Renal cortex interstitium (tissue), 11 donors: ENCODE measurements at regions not wholly inside any gene's neighbourhood (a gene's known extent, or its start where the extent isn't known, plus 50 kb on each side); places are given as distances from the start of the nearest gene placed in this dataset.
"Not testable (repeated sequence)": the region's sequence is repeated elsewhere in the genome, so short reads cannot be mapped to it uniquely, and the experiment has no call there.

Experiments used
- DNase-seq, 11 donors: peaks; one replicate each; pipeline ENCODE4 v3.0.0-alpha.2; 2013; ENCODE audit warnings: low read depth in 9 of 11, low spot score in 4 of 11; ENCODE audit errors: extremely low read depth in 1 of 11

DNA sequence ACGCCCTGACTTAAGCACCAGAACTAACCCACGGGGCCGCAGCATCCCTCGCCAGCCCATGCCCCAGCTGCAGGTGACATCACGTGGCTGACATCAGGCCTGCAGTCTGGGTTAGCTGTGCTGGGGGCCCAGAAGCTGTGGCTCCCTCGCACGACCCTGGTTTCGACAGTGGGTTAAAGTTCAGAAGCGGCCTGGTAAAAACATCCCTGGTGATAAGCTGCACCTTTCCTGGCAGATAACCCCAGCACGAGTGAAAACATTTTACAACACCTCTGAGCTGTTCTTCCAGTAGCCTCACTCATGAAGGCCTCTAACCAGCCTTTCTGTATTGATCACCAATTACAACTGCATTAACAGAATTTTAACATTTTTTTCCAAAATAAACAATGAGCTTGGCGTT lies 136.4 kb upstream of the RREB1 start:
- no peak for DNase-seq

DNA sequence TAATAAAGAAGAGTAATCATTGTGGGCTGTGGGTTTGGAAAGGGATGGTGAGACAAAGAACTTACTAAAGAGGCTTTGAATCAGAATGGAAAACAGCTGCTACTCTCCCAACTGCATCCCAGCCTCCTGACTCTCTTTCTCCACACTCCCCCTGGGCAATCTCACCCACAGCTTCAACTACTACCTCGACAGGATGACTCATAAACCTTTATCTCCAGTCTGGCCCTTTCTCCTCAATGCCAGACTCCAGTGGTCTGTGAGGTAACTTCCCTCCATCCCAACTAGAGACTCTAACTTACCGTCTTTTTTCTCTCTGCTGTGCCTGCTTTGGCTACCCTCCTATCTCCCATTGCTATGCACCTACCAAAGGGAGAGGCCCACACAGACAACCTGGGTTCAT lies 135.3 kb upstream of the RREB1 start:
- DNase-seq: no peak

DNA sequence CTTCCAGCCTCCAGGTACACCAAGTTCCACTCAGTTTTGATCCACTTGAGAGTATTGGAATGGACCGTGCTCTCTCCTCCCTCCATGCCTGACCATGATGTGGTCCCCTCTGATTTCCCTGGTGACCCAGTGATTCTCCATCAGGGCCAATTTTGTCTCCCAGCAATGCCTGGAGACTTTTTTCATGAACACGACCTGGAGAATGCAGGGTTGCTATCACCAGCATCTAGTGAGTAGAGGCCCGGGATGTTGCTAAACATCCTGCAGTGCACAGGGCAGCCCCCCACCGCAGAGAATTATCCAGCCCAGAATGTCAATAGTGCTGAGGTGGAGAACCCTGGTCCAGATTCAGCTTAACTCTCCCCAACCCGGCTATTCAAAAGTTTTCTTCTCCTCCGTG lies 134.0 kb upstream of the RREB1 start:
- DNase-seq: no peak

DNA sequence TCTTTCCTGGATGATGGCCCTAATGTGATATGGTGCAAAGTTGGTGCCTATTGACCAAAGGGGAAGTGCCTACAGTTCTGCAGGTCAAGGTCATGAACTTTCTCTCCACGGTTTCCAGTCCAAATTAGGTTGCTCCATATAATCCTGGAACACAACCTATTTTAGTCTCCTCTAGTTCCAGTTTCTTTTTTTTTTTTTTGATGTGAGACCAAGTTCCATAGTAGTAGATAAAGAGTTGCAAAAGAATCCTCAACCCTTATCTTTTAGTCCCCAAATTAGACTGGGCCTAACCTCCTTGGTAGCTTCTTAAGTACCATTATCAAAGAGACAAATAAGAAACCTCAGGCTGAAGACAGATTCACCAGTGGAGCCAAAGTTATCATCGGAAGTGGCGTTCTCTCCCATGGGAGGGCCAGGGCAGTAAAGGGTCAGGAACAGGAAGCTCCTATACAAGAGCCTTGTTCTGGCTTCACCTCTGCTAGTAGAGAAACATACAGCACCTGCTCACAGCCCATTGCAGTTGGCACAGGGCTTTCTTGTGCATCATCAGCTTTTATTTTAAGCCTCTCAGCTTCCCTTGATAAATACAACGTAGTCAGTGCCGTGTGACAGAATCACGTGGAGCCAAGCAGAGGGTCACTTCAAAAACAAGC lies 132.2 kb upstream of the RREB1 start:
- no peak for DNase-seq

DNA sequence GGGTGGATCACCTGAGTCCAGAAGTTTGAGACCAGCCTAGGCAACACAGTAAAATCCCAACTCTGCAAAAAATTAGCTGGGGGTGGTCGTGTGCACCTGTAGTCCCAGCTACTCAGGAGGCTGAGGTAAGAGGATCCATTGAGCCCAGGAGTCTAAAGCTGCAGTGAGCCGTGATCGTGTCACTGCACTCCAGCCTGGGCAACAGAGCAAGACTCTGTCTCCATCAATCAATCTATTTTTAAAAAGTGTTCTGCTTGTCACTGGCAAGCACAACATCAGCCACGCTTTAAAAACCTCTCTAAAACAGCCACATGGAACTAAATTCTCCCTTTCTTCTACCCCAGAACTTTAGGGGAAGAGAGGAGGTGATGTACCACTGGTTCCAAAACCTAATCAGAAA lies 131.6 kb upstream of the RREB1 start:
- DNase-seq: no peak

DNA sequence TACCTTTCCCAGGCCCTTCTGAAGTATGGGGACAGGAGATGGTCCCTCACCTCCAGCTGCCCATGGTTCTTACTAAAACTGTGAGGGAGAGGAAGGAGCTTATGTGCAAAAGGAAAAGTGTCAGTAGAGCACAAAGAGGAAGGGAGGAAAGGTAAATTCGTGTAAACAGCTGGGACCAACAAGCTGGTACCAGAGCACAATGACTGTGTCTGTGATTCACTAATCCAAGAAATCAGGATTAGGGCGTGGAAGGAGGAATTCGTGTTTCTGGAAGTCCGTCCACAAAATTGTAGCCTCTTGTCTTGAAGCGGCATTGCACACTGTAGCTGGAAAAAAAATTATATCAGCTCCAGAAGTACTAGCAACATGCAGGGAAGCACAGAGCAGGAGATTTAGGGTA lies 129.0 kb upstream of the RREB1 start:
- DNase-seq: no peak

DNA sequence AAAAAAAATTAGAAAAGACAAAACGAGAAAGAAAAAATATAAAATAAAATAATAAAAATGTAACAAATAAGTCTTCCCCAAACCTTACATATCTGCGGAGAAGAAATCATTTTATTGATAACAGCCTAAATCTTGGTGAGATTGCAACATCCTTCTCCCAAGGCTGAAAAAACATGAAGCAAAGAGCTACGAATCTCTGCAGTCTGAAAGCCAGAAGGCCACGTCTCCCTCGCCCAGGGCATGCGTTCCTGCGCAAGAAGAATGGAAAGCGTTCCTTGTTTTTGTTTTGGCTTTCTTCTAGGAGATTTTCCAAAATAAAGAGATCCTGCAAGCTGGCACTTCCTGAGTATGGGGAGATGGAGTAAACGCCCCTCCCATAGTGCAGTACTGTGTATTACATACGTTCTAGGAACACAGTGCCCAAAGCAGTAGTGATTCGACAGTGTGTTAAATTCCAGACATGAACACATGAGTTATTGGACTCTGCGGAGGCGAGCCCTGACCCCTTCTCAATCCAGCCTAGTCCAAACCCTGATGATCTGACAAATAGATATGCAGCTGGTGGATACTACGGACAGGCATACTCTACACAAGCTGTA lies 126.7 kb upstream of the RREB1 start:
- no peak for DNase-seq

DNA sequence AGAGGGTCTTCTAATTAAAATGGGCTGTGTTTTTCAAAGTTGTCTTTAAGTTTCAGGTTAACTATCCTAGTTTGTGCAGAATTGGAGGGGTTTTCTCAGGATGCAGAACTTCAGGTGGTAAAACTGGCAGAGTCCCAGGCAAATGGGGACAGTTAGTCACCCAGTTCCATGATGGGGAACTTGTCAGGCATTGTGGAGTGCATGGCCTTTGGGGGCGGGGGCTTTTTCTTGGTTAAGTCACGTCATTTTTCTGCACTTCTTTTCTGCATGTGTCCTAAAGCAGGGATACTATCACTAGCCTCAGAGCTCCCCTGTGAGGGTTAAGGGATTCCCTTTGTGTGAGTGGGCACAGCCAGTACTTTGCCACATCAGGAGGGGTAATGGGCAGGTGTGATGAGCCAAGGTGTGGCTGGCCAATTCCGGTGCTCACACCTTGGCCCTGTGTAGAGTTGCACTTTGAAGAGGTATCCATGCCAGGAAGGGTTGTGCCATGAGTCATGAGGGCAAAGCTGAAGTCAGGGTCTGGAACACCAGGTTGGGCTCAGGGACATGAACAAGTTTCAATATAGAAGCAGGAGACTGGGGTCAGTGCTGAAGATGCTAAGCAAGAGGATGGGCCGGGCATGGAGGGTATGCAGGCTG lies 126.0 kb upstream of the RREB1 start:
- DNase-seq: no peak

DNA sequence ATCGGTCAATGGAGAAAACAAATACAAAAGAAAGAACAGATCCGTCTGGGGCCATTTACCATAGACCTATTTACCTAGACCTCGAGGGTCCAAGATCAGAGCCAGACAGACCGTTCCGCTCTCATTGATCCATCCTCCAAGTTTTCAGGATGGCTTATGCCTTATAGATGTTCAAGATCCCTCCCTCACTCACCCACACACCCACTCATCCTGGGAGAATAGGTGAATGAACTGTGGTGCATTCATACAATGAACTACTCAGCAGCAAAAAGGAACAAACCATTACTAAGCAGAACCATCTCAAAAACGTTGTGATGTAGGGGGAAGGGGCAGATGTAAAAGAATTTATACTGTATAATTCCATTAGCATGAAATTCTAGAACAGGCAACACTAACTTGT lies 125.1 kb upstream of the RREB1 start:
- no peak for DNase-seq

DNA sequence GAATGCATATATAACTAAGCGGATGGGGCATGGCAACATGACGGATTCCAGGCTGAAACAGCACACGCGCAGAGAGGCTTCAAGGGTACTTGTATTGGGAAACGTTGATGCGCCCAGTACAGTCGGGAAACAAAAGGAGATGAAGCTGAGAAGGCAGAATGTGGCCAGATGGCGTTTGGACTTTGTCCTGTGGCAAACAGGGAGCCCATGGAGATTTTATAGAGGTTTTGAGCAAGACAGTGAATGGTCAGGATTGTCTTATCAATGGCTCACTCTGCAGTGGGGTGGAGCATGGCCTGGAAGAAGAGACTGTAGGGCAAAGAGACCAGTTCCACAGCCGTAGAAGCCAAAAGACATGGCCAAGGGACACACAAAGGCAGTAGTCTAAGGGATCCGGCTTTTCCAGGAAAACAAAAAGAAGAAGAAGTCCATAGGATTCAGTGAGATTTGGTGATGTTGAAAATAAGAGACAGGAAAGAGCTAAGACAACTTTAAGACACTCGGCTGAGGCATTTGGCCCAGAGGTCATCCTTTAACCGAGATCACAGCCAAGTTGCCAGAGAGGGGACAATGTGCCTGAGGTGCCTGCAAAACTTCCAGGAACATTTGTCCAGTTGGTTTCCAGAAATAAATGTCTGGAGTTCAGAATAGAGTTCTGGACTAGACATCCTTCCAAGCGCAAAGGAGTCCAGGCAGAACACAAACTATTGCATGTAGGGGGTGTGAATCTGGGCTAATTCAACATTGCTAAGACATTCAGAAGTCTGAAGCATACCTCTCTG lies 123.0 kb upstream of the RREB1 start:
- DNase-seq: no peak

DNA sequence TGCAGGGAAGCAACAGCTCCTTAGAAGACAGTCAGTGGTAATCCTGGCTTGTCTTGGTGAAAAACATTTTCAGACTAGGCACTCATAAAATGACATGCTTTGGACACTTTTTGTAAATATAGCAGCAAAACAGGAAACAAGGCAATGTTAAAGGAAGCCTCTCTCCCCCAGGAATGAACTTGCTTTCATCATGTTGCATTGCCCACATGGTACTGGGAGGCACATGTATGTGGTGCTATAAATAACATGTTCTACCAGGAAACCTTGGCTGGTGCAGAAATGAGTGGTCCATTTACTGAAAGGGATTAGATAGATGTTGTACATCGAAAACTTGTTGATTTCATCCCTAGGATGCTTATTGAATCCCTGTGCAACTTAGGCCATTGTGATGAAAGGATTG lies 121.4 kb upstream of the RREB1 start:
- no peak for DNase-seq

DNA sequence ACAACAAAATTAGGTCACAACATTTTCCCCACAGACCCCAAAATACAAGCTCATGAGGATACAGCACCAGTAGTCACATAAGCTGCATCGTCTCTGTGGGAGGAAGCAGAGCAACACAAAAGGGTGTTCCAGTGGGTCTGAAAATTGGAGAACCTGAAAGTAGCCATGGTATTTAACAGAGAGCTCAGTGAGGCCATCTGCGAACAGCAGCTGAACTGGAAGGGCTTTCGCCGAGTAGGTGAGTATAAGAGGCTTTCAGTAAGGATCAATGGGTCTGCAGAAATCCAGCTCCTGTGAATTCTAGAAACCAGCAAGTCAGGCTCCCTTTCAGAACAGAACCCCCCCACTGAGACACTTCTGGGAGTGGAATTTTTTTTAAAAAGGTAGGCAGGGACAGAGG lies 120.0 kb upstream of the RREB1 start:
- DNase-seq: no peak

DNA sequence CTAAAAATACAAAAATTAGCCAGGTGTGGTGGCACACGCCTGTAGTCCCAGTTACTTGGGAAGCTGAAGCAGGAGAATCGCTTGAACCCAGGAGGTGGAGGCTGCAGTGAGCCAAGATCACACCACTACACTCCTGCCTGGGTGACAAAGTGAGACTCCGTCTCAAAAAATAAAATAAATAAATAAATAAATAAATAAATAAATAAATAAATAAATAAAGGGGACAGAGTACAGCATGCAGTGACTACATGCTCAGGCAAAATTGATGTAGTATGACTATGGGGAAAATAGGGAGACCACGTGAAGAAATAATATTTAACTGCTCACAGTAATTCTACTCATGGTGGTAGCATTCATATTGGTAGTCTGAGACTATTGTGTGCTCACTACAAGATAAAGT lies 117.7 kb upstream of the RREB1 start:
- DNase-seq: not testable (repeated sequence)

DNA sequence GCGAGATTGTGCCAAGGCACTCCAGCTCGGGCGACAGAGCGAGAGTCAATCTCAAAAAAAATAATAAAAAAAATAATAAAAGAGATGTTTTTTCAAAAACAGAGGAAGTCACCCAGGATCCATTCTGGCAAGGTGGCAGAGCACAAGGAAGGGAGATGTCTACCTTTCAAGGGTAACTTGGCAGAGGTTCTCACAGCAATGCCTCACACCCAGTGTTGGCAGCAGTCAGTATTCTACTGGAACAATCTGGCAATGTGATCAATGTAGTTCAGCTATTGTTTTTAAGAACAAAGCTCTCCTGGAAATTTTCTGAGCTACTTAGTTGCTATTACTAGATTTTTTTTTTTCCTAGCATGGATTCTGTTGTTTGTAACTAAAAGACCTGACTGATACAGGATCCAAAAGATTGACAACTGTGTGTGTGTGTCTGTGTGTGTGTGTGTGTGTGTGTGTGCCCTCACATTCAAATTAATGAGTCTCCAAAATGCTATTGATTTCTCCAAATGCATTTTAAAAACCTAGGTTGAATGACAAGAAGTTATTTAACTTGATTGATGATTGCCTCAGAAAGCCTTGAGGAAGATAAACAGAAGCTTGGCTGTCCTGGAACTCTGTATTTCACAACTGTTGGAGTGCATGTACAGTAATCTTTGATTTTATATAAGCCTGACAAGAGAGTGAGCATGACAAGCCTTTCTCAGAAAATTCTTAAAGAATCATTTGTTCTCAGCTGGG lies 114.1 kb upstream of the RREB1 start:
- DNase-seq: no peak

DNA sequence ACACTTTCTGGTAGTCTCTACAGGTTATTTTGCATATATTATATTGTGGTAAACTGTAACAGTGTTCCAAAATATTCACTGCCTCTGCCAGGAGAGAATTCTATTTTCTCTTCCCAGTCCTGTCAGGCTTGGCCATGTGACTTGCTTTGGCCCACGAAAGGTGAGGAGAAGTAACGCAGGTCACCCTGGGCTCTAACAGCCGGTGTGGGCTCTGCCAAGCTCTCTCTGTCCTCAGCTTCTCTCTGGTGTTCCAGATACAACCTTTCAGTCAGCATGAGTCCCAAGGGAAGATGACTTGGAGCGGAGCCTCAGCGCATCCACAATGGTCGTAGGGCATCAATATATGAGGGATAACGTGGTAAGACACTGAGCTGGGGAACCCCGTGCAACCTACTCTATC lies 113.0 kb upstream of the RREB1 start:
- DNase-seq: no peak

DNA sequence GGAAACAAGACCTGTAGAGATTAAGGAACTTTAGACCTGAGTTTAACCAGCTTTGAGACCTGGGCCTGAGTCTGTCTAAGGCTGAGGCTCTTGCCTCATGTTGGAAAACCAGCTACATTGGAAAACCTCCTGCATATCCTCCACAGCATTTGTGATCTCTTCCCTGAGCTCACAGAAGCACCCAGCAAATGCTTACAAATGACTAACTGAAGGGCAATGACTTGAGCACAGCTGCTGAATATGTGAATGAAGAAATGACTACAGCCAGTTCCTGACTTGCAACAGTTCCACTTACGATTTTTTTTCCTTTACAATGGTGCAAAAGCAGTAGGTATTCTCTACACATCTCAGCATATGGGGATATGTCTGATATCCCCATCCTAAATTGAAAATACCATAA lies 112.4 kb upstream of the RREB1 start:
- DNase-seq: no peak

DNA sequence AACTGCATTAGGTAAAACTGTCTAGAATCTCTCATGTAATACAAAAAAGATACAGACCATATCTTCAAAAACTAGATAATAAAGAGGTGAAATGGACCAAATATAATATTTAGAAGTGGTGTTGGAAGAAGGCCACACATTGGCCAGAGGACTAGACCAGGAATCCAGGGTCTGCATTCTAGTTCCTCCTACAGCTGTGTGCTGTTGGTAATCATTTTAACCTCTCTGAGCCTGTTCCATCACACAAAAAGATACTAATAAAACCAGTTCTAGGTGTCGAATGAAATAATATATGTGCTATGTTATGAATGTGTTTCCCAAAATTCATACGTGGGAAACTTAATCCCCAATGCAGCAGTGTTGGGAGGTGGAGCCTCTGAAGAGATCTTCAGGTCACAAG lies 111.6 kb upstream of the RREB1 start:
- no peak for DNase-seq

DNA sequence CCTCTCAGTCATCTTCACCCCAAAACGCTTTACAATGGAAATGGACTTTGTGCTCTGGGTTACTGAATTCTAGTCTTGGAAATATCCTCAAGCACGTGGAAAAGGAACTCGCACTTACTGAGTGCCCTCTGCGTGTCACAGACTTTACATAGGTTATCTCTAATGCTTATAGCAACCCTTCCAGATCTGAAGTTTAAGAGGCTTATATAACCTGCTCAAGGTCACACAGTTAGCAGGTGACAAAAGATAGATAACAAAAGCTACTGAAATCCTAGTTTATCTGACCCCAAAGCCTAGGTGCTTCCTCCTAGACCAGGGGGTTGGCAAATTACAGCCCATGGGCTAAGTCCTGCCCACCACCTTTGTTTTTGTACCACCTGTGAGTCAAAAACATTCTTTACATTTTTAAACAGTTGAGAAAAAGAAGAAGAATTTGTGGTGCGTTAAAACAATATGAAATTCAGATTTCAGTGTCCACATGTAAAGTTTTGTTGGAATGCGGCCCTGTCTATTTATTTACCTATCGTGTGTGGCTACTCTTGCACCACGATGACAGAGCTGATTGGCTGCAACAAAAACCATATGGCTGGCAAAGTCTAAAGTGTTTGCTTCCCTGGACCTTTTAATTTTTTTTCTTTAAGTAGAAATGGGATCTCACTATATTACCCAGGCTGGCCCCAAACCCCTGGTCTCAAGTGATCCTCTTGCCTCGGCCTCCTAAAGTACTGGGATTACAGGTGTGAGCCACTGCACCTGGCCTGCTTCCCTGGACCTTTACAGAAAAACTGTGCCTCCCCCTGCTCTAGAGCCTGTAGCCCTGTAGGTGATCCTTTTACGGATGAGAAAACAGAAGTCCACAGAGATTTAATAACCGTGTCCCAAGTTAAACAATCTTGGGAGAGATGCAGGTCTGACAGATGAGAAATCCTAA lies 110.2 kb upstream of the RREB1 start:
- no peak for DNase-seq

DNA sequence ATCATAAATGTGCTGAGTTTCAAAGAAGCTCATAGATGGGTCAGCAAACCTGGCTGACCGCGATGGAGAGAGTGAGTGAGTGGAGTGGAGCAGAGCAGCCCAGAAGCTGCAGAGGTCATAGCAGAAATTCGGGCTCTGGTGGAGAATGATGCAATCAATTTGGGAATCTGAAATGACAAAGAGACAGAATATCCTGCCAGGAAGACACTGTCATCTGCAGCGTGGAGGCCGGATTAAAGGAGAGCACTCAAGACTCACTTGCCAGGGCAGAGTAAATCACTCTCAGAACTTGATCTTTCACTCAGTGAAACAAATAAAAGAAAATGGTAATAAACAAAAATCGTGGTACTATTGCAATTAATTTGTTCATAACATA lies 109.6 kb upstream of the RREB1 start:
- DNase-seq: no peak
